PFSK-1 (cell line): ENCODE measurements at regions not wholly inside any gene's neighbourhood (a gene's known extent, or its start where the extent isn't known, plus 50 kb on each side); places are given as distances from the start of the nearest gene placed in this dataset.

ENCODE experiments used
- POLR2AphosphoS5 ChIP-seq: IDR thresholded peaks from 2 replicates; pipeline ENCODE4 v1.6.1; 2012; ENCODE audit warnings: low read depth, mild to moderate bottlenecking, control low read depth, low read length, moderate library complexity
- SIN3A ChIP-seq: IDR thresholded peaks from 2 replicates; pipeline ENCODE4 v1.6.1; 2012; ENCODE audit warnings: mild to moderate bottlenecking, low read length, moderate library complexity, borderline replicate concordance; ENCODE audit not compliant: insufficient read depth
- TAF1 ChIP-seq: IDR thresholded peaks from 2 replicates; pipeline ENCODE4 v1.6.1; 2012; ENCODE audit warnings: low read length, control low read depth, borderline replicate concordance; ENCODE audit not compliant: insufficient read depth
- TF ChIP-seq, protein P1 (sequence below), 2 experiments: IDR thresholded peaks; 2 replicates each; pipeline versions ENCODE4 v1.6.1 to v1.8.0; 2011 to 2012; ENCODE audit warnings: low read depth in 2 of 2, low read length in 2 of 2, control low read depth in 1 of 2, inconsistent platforms in 1 of 2, mild to moderate bottlenecking in 1 of 2, moderate library complexity in 1 of 2; ENCODE audit not compliant: insufficient read depth in 1 of 2

DNA sequence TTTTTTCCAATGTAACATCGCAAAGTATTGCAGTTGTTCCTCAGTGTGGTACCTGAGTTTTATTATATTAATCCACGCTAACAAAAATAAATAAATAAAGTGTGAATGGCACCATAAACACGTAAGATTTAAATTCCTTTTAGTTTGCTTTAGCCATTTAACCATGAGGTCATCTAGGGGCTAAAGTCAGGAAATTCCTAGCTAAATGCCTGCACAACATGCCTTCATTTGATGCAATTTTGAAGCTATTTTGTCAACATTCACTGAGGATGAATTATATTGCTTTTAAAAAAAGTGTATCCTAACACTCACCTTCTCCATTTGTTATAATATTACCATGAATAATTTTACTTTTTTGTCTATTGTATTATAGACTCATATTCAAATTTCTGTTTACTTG is 714.4 kb downstream of the GATA3 start:
- TF ChIP-seq POLR2AphosphoS5 (no peak), TAF1 (no peak), SIN3A (no peak)
- TF ChIP-seq, protein P1, sequence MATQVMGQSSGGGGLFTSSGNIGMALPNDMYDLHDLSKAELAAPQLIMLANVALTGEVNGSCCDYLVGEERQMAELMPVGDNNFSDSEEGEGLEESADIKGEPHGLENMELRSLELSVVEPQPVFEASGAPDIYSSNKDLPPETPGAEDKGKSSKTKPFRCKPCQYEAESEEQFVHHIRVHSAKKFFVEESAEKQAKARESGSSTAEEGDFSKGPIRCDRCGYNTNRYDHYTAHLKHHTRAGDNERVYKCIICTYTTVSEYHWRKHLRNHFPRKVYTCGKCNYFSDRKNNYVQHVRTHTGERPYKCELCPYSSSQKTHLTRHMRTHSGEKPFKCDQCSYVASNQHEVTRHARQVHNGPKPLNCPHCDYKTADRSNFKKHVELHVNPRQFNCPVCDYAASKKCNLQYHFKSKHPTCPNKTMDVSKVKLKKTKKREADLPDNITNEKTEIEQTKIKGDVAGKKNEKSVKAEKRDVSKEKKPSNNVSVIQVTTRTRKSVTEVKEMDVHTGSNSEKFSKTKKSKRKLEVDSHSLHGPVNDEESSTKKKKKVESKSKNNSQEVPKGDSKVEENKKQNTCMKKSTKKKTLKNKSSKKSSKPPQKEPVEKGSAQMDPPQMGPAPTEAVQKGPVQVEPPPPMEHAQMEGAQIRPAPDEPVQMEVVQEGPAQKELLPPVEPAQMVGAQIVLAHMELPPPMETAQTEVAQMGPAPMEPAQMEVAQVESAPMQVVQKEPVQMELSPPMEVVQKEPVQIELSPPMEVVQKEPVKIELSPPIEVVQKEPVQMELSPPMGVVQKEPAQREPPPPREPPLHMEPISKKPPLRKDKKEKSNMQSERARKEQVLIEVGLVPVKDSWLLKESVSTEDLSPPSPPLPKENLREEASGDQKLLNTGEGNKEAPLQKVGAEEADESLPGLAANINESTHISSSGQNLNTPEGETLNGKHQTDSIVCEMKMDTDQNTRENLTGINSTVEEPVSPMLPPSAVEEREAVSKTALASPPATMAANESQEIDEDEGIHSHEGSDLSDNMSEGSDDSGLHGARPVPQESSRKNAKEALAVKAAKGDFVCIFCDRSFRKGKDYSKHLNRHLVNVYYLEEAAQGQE (IDR thresholded peaks at IDR 0.05; ENCODE audit: insufficient read depth in 1 of 2, low read depth in 2 of 2, low read length in 2 of 2) = no peak
